22Rv1 (cell line): ENCODE measurements at regions not wholly inside any gene's neighbourhood (a gene's known extent, or its start where the extent isn't known, plus 50 kb on each side); places are given as distances from the start of the nearest gene placed in this dataset.

Experiments used
- H3K27ac ChIP-seq: fragments of 450-650 bp; 2 replicates; pipeline ENCODE4 v1.5.1; 2017
- ZFX ChIP-seq: fragments of 450-650 bp; IDR thresholded peaks from 2 replicates; pipeline ENCODE4 v1.6.1; 2017; ENCODE audit warnings: antibody characterized with exemption, borderline replicate concordance
- TF ChIP-seq, protein P1 (sequence below): fragments of 450-650 bp; IDR thresholded peaks from 2 replicates; pipeline ENCODE4 v1.5.1; 2017; ENCODE audit warnings: mild to moderate bottlenecking

- TF ChIP-seq, protein P1, sequence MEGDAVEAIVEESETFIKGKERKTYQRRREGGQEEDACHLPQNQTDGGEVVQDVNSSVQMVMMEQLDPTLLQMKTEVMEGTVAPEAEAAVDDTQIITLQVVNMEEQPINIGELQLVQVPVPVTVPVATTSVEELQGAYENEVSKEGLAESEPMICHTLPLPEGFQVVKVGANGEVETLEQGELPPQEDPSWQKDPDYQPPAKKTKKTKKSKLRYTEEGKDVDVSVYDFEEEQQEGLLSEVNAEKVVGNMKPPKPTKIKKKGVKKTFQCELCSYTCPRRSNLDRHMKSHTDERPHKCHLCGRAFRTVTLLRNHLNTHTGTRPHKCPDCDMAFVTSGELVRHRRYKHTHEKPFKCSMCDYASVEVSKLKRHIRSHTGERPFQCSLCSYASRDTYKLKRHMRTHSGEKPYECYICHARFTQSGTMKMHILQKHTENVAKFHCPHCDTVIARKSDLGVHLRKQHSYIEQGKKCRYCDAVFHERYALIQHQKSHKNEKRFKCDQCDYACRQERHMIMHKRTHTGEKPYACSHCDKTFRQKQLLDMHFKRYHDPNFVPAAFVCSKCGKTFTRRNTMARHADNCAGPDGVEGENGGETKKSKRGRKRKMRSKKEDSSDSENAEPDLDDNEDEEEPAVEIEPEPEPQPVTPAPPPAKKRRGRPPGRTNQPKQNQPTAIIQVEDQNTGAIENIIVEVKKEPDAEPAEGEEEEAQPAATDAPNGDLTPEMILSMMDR = no peak
- TF ChIP-seq ZFX = no peak
- H3K27ac ChIP-seq = no peak overlapping the region
These were observed 297.9 kb upstream of the KLF6 start for GRCh38 chr10:4082861-4083260.

DNA sequence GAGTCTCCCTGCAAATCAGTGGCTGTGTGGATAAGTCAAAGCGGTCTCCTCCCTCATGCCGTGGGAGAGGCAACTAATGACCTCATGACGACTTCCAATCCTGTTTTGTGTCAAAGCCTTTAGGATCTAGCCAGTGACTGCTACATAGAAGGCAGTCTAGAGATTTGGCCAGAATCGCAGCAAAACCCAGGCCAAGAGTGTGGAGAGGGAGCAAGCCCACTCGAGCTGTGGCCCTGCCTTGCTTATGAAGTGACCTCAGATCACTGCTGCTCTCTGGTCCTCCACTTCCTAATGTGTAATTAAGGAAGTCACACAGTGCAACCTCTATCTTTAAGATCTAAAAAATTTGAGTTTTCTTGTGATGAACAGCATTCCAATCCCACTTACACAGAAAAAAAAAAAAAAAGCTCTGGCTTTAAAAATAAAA, 296.7 kb upstream of the KLF6 start:
- no peak overlapping the region for H3K27ac ChIP-seq
- no peak for TF ChIP-seq ZFX
- TF ChIP-seq, protein P1 = no peak

DNA sequence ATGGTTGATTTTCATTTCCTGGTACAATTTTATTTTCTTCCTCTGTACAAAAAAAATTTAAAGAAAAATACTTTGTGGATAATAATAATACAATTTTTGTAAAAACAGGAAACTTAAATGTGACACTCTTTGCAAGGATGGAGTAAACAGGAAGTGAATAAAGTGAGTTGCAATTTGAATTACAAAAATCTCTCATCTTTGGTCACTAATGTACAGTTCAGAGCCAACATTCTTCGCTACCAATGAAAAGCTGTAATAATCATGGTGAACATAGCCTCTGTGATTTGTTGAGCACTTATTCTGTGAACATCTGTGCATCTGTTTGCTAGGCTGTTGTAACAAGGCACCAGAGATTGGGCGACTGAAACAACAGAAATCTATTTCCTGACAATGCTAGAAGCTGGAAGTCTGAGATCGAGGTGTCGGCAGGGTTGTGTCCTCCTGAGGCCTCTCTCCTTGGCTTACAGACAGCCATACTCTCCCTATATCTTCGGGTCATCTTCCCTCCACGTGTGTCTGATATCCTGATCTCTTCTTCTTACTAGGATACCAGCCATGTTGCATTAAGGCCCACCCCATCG, 295.3 kb upstream of the KLF6 start:
- H3K27ac ChIP-seq = no peak overlapping the region
- TF ChIP-seq, protein P1 = no peak
- TF ChIP-seq ZFX = no peak

DNA sequence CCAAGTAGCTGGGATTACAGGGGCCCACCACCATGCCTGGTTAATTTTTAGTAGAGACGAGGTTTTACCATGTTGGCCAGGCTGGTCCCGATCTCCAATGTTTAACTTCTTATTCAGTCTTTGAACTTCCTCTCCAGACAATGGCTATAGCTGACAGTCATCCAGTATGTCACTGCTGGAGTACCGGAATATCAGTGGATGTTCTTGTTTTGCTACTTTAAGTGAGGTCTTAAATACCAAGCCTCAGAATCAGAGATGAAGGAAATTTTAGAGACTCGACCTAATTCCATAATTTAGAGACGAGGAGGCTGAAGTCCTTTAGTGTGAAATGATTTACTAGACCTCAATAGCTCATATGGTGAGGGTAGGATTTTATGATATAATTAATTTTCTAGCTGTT, 294.8 kb upstream of the KLF6 start:
- no peak overlapping the region for H3K27ac ChIP-seq
- TF ChIP-seq, protein P1 = no peak
- TF ChIP-seq ZFX = no peak

DNA sequence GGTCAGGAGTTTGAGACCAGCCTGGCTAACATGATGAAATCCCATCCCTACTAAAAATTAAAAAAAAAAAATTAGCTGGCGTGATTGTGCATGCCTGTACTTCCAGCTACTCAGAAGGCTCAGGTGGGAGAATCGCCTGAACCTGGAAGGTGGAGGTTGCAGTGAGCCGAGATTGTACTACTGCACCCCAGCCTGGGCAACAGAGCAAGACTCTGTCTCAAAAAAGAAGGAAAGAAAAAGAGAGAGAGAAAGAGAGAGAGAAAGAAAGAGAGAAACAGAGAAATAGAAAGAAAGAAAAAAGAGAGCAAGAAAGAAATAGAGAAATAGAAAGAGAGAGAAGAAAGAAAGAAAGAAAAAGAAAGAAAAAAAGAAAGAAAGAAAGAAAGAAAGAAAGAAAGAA, 292.8 kb upstream of the KLF6 start:
- no peak for TF ChIP-seq ZFX
- TF ChIP-seq, protein P1 = no peak
- no peak overlapping the region for H3K27ac ChIP-seq

- no peak for TF ChIP-seq ZFX
- TF ChIP-seq, protein P1 = no peak
These were observed 292.0 kb upstream of the KLF6 start for GRCh38 chr10:4076983-4077382.

DNA sequence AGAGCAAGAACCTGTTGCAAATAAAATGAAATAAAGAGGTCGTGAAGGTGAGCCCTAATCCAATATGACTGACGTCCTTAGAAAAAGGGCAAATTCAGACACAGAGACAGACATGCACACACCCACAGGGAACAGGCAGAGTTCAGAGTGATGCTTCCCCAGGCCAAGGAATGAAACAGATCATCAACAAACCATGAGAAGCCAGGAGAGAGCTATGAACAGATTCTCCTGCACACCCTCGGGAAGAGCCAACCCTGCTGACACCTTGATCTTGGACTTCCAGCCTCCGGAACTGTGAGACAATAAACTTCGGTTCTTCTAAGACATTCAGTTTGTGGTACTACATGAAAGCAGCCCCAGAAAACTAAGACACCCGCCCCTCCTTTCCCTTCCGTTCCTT, 290.4 kb upstream of the KLF6 start:
- no peak overlapping the region for H3K27ac ChIP-seq
- TF ChIP-seq, protein P1 = no peak
- TF ChIP-seq ZFX = no peak

More at GRCh38 chr10:4076983-4077382, 292.0 kb upstream of the KLF6 start:
- H3K27ac ChIP-seq = no peak overlapping the region
